Testis (tissue), 2 donors: ENCODE measurements at regions not wholly inside any gene's neighbourhood (a gene's known extent, or its start where the extent isn't known, plus 50 kb on each side); places are given as distances from the start of the nearest gene placed in this dataset.

Experiments
- POLR2A ChIP-seq: fragments of 450-650 bp; IDR thresholded peaks from one replicate; pipeline ENCODE4 v1.6.1; 2017; ENCODE audit warnings: antibody characterized with exemption, mild to moderate bottlenecking, moderate library complexity
- TF ChIP-seq, protein P1 (sequence below), 3 experiments: fragments of 450-650 bp in 2 of 3; fragments of 200-600 bp in 1 of 3; sonication (generic) in 1 of 3; IDR thresholded peaks; one replicate each; pipeline ENCODE4 v1.5.1; 2016 to 2019; ENCODE audit warnings: antibody characterized with exemption in 3 of 3, mild to moderate bottlenecking in 2 of 3, moderate library complexity in 1 of 3

DNA sequence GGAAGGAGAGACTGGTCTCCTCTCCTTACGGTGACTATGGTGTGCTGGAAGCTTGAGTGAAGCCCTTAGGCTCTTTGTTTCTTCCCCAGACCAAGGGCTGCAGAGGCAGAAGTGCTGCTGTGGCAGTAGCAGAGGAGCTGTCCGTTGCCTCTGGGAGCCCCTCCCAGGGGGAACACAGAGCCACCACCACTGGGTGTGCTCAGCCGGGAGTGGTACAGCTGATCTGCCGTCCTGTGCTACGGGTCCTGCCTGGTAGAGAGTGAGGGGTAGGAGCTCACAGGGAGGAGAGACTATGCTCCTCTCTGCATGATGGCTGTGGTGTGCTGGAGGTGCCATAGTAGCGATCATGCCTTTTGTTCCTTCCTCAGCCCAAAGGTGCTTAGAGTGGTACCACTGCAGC is 318.7 kb downstream of the DOK5 start:
- TF ChIP-seq, protein P1, sequence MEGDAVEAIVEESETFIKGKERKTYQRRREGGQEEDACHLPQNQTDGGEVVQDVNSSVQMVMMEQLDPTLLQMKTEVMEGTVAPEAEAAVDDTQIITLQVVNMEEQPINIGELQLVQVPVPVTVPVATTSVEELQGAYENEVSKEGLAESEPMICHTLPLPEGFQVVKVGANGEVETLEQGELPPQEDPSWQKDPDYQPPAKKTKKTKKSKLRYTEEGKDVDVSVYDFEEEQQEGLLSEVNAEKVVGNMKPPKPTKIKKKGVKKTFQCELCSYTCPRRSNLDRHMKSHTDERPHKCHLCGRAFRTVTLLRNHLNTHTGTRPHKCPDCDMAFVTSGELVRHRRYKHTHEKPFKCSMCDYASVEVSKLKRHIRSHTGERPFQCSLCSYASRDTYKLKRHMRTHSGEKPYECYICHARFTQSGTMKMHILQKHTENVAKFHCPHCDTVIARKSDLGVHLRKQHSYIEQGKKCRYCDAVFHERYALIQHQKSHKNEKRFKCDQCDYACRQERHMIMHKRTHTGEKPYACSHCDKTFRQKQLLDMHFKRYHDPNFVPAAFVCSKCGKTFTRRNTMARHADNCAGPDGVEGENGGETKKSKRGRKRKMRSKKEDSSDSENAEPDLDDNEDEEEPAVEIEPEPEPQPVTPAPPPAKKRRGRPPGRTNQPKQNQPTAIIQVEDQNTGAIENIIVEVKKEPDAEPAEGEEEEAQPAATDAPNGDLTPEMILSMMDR (IDR thresholded peaks at IDR 0.05) = no peak
- no peak for TF ChIP-seq POLR2A
